Brain microvascular endothelial cell (primary cell): ENCODE measurements at regions not wholly inside any gene's neighbourhood (a gene's known extent, or its start where the extent isn't known, plus 50 kb on each side); places are given as distances from the start of the nearest gene placed in this dataset.

Experiments used
- DNase-seq: peaks from one replicate; pipeline ENCODE4 v3.0.0-alpha.2; 2020
- H3K27ac ChIP-seq: fragments of 250-450 bp; sonication (Bioruptor Pico); 2 replicates; pipeline ENCODE4 v1.5.1; 2020; ENCODE audit warnings: mild to moderate bottlenecking, moderate library complexity
- H3K27me3 ChIP-seq: fragments of 250-450 bp; sonication (Bioruptor Pico); replicated peaks from 2 replicates; pipeline ENCODE4 v1.5.1; 2020; ENCODE audit warnings: mild to moderate bottlenecking
- H3K36me3 ChIP-seq: fragments of 250-450 bp; sonication (Bioruptor Pico); replicated peaks from 2 replicates; pipeline ENCODE4 v1.5.1; 2020; ENCODE audit warnings: mild to moderate bottlenecking
- H3K4me3 ChIP-seq: 2 replicates; pipeline ENCODE4 v1.5.1; 2011; ENCODE audit warnings: low read depth, mild to moderate bottlenecking, control low read depth, low read length, moderate library complexity
- in situ Hi-C: cut with HindIII; loops from 2 replicates; pipeline ENCODE4 v1.10.0; 2017; ENCODE audit warnings: low sequenced_read_pairs, low pct_ligation_motif_present
- TF ChIP-seq, protein P1 (sequence below): IDR thresholded peaks from 2 replicates; pipeline ENCODE4 v1.5.1; 2011; ENCODE audit warnings: low read depth, mild to moderate bottlenecking, moderate library complexity, low read length, control low read depth, inconsistent platforms; ENCODE audit errors: missing control alignments

DNA sequence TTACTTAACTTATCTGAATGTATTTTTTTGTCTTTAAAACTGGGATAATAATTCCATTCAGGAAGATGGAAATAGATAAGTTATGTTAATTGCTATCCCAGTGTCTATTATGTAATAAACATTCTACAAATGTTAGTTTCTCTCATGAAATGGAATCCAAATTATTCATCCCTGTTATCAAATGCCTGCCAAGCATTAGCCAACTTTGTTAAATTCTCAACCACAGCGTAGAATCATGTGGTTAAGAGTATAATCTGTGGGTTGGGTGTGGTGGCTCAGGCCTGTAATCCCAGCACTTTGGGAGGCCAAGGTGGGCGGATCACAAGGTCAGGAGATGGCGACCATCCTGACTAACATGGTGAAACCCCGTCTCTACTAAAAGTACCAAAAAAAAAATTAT, 912.9 kb upstream of the SEMA6A start:
- Histone ChIP-seq H3K4me3 (no peak overlapping the region), H3K36me3 (no peaks in the 10 kb centered on the region), H3K27ac (no peak overlapping the region), H3K27me3 (no peaks in the 10 kb centered on the region)
- TF ChIP-seq, protein P1, sequence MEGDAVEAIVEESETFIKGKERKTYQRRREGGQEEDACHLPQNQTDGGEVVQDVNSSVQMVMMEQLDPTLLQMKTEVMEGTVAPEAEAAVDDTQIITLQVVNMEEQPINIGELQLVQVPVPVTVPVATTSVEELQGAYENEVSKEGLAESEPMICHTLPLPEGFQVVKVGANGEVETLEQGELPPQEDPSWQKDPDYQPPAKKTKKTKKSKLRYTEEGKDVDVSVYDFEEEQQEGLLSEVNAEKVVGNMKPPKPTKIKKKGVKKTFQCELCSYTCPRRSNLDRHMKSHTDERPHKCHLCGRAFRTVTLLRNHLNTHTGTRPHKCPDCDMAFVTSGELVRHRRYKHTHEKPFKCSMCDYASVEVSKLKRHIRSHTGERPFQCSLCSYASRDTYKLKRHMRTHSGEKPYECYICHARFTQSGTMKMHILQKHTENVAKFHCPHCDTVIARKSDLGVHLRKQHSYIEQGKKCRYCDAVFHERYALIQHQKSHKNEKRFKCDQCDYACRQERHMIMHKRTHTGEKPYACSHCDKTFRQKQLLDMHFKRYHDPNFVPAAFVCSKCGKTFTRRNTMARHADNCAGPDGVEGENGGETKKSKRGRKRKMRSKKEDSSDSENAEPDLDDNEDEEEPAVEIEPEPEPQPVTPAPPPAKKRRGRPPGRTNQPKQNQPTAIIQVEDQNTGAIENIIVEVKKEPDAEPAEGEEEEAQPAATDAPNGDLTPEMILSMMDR: no peak
- in situ Hi-C loops: no loop called here
- DNase-seq: no peak

DNA sequence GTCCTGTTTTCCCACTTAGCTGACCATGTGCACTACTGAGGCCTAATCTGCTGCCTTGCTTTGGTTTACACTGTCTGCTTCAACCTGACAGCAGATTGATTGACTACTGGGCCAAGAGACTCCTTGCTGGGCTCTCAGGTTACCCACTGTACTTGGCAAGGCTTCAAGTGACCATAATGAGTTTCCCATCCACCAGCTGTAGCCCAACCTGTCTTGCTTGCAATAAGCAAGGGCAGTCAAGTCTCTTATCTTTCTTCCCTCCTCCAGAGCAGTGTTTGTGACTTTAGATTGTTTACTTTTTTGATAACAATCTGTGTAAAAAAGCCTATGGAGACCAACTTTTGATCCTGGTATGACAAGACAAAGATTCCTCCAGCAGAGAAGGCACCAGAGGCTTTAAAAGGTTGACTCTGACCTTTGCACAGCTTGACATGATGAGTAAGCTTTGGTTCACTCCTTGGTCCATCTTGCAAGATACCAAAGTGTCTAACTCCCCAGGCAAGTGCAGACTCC, 912.3 kb upstream of the SEMA6A start:
- TF ChIP-seq, protein P1: no peak
- no peak overlapping the region for H3K27ac ChIP-seq
- in situ Hi-C loops: no loop called here
- no peaks in the 10 kb centered on the region for H3K27me3 ChIP-seq
- no peak for DNase-seq
- H3K4me3 ChIP-seq: no peak overlapping the region
- no peaks in the 10 kb centered on the region for H3K36me3 ChIP-seq

DNA sequence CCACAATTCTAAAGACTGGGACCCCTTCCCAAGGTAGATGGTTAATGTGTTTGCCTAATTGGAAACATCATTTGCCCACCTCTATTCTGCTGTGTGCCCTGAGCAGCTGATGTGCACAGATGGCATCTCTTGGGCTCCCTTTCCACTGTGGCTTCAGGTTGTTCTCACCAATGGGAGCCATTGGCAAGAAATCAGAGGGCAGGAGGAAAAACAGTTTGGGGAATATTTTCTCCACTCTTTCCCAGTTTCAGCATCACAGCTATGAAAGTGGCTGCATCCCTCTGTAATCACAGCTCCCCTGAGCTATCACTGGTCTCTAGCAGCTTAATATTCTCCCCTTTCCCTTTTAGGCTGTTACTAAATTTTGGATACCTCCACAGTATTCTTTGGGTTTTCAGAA, 911.6 kb upstream of the SEMA6A start:
- DNase-seq: no peak
- in situ Hi-C loops: no loop called here
- Histone ChIP-seq H3K4me3 (no peak overlapping the region), H3K36me3 (no peaks in the 10 kb centered on the region), H3K27ac (no peak overlapping the region), H3K27me3 (no peaks in the 10 kb centered on the region)
- TF ChIP-seq, protein P1: no peak

DNA sequence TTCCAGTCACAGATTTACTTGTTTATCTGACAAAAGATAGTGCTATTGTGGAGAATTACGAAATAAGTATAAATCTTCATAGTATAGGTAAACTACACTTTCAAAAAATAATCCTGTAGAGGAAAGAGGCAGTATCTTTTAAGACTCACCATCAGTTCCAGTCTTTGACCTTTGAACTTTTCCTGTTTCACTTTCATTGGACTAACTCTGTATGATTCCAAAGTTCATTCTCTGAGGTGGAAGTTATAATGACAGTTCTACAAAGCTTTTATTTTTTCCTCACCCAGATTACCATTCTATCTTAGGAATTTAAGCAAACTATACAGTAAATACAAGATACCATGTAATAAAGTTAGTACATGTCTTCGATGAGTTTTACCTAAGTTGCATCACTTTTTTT, 901.3 kb upstream of the SEMA6A start:
- TF ChIP-seq, protein P1: no peak
- in situ Hi-C loops: no loop called here
- no peak overlapping the region for H3K4me3 ChIP-seq
- DNase-seq: no peak
- H3K36me3 ChIP-seq: no peaks in the 10 kb centered on the region
- H3K27ac ChIP-seq: no peak overlapping the region
- H3K27me3 ChIP-seq: no peaks in the 10 kb centered on the region

DNA sequence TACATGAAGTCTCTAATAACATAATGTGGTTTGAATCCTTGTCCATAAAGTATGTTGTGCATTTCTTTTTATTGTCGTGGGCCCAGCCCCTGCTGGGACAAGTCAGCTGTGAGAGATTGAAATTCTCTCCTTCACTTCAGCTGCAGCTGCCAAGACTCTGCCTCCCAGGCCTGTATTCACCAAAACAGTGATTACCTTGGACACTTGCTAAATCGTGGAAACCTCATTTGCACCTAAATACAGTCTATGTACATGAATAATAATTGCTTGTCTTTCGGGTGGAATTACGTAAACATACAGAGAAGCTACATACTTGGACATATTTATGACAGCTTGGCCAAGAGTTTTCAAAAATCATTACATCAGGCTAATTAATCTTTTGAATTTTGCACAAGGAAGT, 898.5 kb upstream of the SEMA6A start:
- no peak overlapping the region for H3K4me3 ChIP-seq
- DNase-seq: no peak
- in situ Hi-C loops: no loop called here
- H3K27ac ChIP-seq: no peak overlapping the region
- TF ChIP-seq, protein P1: no peak
- no peaks in the 10 kb centered on the region for H3K36me3 ChIP-seq
- no peaks in the 10 kb centered on the region for H3K27me3 ChIP-seq

DNA sequence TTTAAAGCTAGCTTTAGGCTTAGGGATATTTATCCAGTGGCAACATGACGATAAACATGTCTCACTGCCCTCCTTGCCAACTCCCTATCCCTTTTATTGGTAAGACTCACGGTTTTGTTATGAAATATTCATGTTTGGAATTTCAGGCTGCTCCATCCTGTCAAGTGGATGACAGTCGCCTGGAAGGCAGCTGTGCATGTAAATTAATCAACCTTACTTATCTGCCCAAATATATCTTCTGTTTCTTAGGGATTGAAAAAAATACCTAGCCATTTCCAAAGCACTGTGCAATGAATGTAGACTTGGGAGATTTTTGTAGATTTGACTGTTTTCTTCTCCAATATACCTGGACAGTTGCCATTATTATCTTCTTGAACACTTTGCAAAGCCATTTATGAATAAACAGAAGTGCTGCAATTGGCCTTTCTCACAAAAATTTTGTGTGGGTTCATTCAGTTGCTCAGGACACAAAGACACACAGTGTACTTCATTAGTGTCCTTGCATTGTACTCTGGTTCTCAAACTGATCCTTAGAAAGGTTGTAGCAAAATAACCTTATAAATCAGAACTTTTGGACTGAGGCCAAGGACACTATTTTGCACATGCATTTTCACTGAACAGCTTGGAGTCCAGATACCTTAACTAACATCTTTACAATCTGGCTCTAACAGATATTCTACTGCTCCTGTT, 889.4 kb upstream of the SEMA6A start:
- Histone ChIP-seq H3K27me3 (no peaks in the 10 kb centered on the region), H3K27ac (no peak overlapping the region), H3K36me3 (no peaks in the 10 kb centered on the region), H3K4me3 (no peak overlapping the region)
- no peak for DNase-seq
- in situ Hi-C loops: no loop called here
- TF ChIP-seq, protein P1: no peak
